ENCODE measurements at regions not wholly inside any gene's neighbourhood (a gene's known extent, or its start where the extent isn't known, plus 50 kb on each side); places are given as distances from the start of the nearest gene placed in this dataset.

DNA sequence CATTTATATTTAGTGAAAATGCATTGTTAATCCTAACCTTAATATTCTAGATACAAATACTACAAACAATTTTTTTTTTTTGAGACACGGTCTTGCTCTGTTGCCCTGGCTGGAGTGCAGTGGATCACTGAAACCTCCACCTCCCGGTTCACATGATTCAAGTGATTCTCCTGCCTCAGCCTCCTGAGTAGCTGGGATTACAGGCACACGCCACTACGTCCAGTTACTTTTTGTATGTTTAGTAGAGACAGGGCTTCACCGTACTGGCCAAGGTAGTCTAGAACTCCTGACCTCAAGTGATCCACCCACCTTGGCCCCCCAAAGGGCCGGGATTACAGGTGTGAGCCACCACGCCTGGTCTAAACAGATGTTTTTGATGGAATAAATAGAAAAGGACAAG lies 361.5 kb upstream of the NECTIN3 start:
- Mint-ChIP-seq H3K9me3 (no peaks in the 10 kb centered on the region), H3K27me3 (ENCODE audit: low read depth) (no peaks in the 10 kb centered on the region), H3K4me1 (ENCODE audit: low read depth) (no peaks in the 10 kb centered on the region), H3K4me3 (ENCODE audit: low read depth) (no peak overlapping the region), H3K27ac (no peak overlapping the region), H3K36me3 (ENCODE audit: low read depth) (no peaks in the 10 kb centered on the region)
- no peak for DNase-seq (ENCODE audit: low spot score)
- intact Hi-C loops (cut with micrococcal nuclease) = no loop called here

DNA sequence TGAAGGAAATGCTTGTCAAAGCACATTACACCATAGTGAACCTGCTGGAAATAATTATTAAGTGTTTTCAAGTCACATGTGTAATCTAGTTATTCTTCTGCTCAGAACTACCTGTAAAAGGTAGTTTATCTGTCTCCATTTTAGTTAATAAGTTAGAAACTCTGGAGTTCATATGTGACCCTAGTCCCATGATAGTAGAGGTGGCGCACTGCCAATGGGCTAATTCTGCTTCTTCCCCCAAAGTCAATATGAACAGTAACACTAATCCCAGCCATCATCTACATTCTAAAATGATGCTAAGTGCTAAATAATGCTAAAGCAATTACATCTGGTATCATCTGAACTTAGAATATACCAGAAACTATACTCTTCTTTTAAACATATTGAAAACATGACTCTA lies 361.0 kb upstream of the NECTIN3 start:
- H3K9me3 Mint-ChIP-seq = no peaks in the 10 kb centered on the region
- H3K27me3 Mint-ChIP-seq (ENCODE audit: low read depth) = no peaks in the 10 kb centered on the region
- H3K4me1 Mint-ChIP-seq (ENCODE audit: low read depth) = no peaks in the 10 kb centered on the region
- no peak overlapping the region for H3K4me3 Mint-ChIP-seq (ENCODE audit: low read depth)
- no peak overlapping the region for H3K27ac Mint-ChIP-seq
- DNase-seq (ENCODE audit: low spot score) = no peak
- intact Hi-C loops (cut with micrococcal nuclease) = no loop called here
- H3K36me3 Mint-ChIP-seq (ENCODE audit: low read depth) = no peaks in the 10 kb centered on the region

- no peak for DNase-seq (ENCODE audit: low spot score)
- Mint-ChIP-seq H3K36me3 (ENCODE audit: low read depth) (no peaks in the 10 kb centered on the region), H3K27me3 (ENCODE audit: low read depth) (no peaks in the 10 kb centered on the region), H3K4me1 (ENCODE audit: low read depth) (no peaks in the 10 kb centered on the region), H3K9me3 (no peaks in the 10 kb centered on the region), H3K27ac (no peak overlapping the region), H3K4me3 (ENCODE audit: low read depth) (no peak overlapping the region)
- intact Hi-C loops (cut with micrococcal nuclease) = no loop called here
Observed at GRCh38 chr3:110711130-110711832, 360.3 kb upstream of the NECTIN3 start.

DNA sequence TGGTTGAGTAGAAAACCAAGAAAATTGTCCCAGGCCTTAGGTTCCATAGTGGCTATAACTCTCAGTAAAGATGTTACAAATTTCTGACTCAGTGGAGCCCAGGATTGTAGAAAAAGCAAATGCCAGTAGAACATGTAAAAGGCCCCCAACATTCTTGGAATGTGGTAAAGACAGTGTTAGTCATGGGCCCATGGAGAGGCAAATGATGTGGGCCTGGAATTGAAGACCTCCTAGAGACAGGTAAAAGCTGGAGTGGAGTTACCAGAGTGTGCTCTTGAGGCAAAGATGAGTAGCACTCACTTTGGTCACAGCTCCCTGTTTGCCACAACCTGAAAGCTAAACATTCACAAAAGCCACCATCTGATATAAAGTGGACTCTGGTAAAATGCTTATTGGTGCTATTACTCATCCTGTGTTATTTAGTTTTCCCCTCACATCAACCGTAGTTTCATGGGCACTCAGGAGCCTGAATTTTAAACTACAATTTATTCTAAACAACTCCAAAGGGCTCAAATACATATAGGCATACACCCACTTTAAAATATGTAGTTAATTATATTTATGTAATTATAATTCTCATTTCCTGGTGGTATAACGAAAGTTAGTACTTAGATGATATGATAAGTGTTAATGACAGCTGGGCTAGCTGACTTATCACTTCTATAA lies 359.6 kb upstream of the NECTIN3 start:
- intact Hi-C loops (cut with micrococcal nuclease) = no loop called here
- Mint-ChIP-seq H3K27me3 (ENCODE audit: low read depth) (no peaks in the 10 kb centered on the region), H3K27ac (no peak overlapping the region), H3K4me1 (ENCODE audit: low read depth) (no peaks in the 10 kb centered on the region), H3K36me3 (ENCODE audit: low read depth) (no peaks in the 10 kb centered on the region), H3K4me3 (ENCODE audit: low read depth) (no peak overlapping the region), H3K9me3 (no peaks in the 10 kb centered on the region)
- no peak for DNase-seq (ENCODE audit: low spot score)

DNA sequence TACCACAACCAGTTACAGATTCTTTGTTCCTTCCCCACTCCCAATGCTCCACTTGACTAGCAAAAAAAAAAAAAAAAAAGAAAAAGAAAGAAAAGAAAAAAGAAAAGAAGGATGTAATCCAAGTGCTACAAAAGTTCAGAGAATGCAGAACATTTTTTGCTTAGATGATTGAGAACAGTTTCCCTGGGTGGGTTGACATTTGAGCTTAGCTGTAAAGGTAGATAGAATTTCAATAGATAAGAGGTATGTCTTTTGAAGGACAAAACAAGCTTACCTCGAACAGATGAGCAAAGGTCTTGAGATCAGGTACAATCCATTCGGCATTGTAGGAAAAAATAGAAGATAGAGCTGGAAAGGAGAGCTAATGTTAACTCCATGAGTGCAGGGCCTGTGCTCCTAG lies 344.6 kb upstream of the NECTIN3 start:
- Mint-ChIP-seq H3K27ac (no peak overlapping the region), H3K36me3 (ENCODE audit: low read depth) (no peaks in the 10 kb centered on the region), H3K4me3 (ENCODE audit: low read depth) (no peak overlapping the region), H3K9me3 (no peaks in the 10 kb centered on the region), H3K4me1 (ENCODE audit: low read depth) (no peaks in the 10 kb centered on the region), H3K27me3 (ENCODE audit: low read depth) (peaks cover 8% of the 10 kb centered on the region)
- intact Hi-C loops (cut with micrococcal nuclease) = no loop called here
- DNase-seq (ENCODE audit: low spot score) = no peak

GRCh38 chr3:110731148-110731547 lies 340.5 kb upstream of the NECTIN3 start:
- Mint-ChIP-seq H3K9me3 (no peaks in the 10 kb centered on the region), H3K27ac (no peak overlapping the region), H3K4me1 (ENCODE audit: low read depth) (no peaks in the 10 kb centered on the region), H3K4me3 (ENCODE audit: low read depth) (no peak overlapping the region), H3K36me3 (ENCODE audit: low read depth) (no peaks in the 10 kb centered on the region), H3K27me3 (ENCODE audit: low read depth) (peaks cover 8% of the 10 kb centered on the region)
- intact Hi-C loops (cut with micrococcal nuclease) = no loop called here
- DNase-seq (ENCODE audit: low spot score) = no peak

DNA sequence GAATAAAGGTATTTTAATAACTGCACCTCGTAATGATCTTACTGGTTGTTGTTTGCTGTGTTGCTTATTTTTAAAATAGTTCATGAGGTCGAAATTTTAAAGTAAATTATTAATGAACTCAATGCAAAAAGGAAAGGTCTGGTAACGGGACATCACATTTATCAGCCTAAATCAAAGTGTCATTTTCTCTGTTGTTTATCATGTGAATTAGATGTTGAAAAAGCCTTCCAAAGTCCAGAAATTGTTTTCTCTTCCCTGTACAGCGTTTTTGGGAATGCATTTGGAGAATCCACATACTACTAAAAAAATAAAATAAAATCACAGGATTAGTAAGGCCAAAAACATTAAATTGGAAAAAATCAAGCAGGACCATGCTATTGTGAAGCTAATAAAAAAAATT lies 339.2 kb upstream of the NECTIN3 start:
- Mint-ChIP-seq H3K9me3 (no peaks in the 10 kb centered on the region), H3K27me3 (ENCODE audit: low read depth) (peaks cover 8% of the 10 kb centered on the region), H3K36me3 (ENCODE audit: low read depth) (no peaks in the 10 kb centered on the region), H3K27ac (no peak overlapping the region), H3K4me3 (ENCODE audit: low read depth) (no peak overlapping the region), H3K4me1 (ENCODE audit: low read depth) (no peaks in the 10 kb centered on the region)
- no peak for DNase-seq (ENCODE audit: low spot score)
- intact Hi-C loops (cut with micrococcal nuclease) = no loop called here

DNA sequence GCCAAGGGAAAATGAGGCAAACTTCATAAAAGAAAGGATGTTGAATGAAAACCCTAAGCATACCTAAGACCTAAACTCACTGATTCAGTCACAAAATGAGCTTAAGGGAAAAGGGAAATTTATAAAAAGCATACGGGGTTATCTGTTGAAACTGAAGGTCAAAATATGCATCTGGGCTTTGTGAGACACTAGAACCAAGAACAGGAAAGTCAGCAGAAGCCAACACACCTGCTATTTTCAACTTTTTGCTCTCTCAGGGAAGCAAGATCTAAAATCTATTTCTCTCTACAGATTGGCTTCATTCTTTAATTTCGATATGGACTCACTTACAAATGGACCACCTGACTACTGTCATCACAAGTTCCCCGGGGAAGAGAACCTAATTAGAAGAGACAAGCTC lies 338.6 kb upstream of the NECTIN3 start:
- Mint-ChIP-seq H3K27ac (no peak overlapping the region), H3K4me1 (ENCODE audit: low read depth) (no peaks in the 10 kb centered on the region), H3K9me3 (no peaks in the 10 kb centered on the region), H3K27me3 (ENCODE audit: low read depth) (peaks cover 8% of the 10 kb centered on the region), H3K4me3 (ENCODE audit: low read depth) (no peak overlapping the region), H3K36me3 (ENCODE audit: low read depth) (no peaks in the 10 kb centered on the region)
- intact Hi-C loops (cut with micrococcal nuclease) = no loop called here
- no peak for DNase-seq (ENCODE audit: low spot score)

DNA sequence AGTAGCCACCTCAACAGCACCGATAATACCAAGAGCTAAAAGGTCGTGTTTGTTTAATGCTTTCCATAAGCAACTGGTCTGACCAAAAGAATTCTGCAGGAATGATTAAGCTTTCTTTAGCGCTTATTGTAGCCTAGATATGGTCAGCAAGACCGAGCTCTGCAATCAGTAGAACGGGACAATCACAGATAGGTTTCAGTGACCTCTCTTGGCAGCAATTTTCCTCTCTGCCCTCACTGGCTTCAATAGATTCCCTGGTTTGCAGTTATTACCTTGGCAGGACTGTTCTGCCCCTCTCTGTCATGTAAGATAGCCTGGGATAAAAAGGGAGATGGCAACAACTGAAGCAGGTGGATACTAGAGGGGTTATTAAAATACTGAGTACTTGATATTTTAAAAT lies 337.1 kb upstream of the NECTIN3 start:
- Mint-ChIP-seq H3K36me3 (ENCODE audit: low read depth) (no peaks in the 10 kb centered on the region), H3K9me3 (no peaks in the 10 kb centered on the region), H3K4me3 (ENCODE audit: low read depth) (no peak overlapping the region), H3K27ac (no peak overlapping the region), H3K27me3 (ENCODE audit: low read depth) (peaks cover 4% of the 10 kb centered on the region), H3K4me1 (ENCODE audit: low read depth) (no peaks in the 10 kb centered on the region)
- intact Hi-C loops (cut with micrococcal nuclease) = no loop called here
- DNase-seq (ENCODE audit: low spot score) = no peak

- H3K27ac Mint-ChIP-seq = no peak overlapping the region
- peaks cover 4% of the 10 kb centered on the region for H3K27me3 Mint-ChIP-seq (ENCODE audit: low read depth)
- no peaks in the 10 kb centered on the region for H3K9me3 Mint-ChIP-seq
- intact Hi-C loops (cut with micrococcal nuclease) = no loop called here
- no peaks in the 10 kb centered on the region for H3K36me3 Mint-ChIP-seq (ENCODE audit: low read depth)
- no peak for DNase-seq (ENCODE audit: low spot score)
- no peaks in the 10 kb centered on the region for H3K4me1 Mint-ChIP-seq (ENCODE audit: low read depth)
- H3K4me3 Mint-ChIP-seq (ENCODE audit: low read depth) = no peak overlapping the region
Observed at GRCh38 chr3:110736332-110736731, 335.3 kb upstream of the NECTIN3 start.

- Mint-ChIP-seq H3K4me3 (ENCODE audit: low read depth) (no peak overlapping the region), H3K4me1 (ENCODE audit: low read depth) (no peaks in the 10 kb centered on the region), H3K27ac (no peak overlapping the region), H3K36me3 (ENCODE audit: low read depth) (no peaks in the 10 kb centered on the region), H3K9me3 (no peaks in the 10 kb centered on the region), H3K27me3 (ENCODE audit: low read depth) (peaks cover 6% of the 10 kb centered on the region)
- intact Hi-C loops (cut with micrococcal nuclease) = no loop called here
- DNase-seq (ENCODE audit: low spot score) = no peak
Observed at GRCh38 chr3:110738531-110738930, 333.1 kb upstream of the NECTIN3 start.

DNA sequence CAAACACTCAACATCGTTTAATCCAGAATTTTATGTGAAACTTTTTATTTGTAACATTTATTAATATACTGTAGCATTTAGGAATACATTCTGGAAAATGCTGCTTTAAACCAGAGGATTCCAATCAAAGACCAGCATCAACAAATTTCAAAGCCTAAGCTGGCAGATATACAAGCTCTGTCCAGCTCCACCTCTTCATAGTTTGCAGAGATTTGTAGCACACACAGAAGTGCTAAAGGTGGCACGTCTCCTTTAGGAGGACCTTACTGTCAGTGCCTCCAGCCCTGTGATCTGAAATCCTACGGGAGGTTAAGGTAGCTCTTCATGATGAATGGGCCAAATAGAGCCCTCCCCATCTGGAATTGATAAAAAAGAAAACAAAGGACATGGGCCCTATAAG lies 329.7 kb upstream of the NECTIN3 start:
- H3K27me3 Mint-ChIP-seq (ENCODE audit: low read depth) = peaks cover 7% of the 10 kb centered on the region
- intact Hi-C loops (cut with micrococcal nuclease) = no loop called here
- DNase-seq (ENCODE audit: low spot score) = no peak
- no peaks in the 10 kb centered on the region for H3K9me3 Mint-ChIP-seq
- no peaks in the 10 kb centered on the region for H3K4me1 Mint-ChIP-seq (ENCODE audit: low read depth)
- H3K27ac Mint-ChIP-seq = no peak overlapping the region
- H3K4me3 Mint-ChIP-seq (ENCODE audit: low read depth) = no peak overlapping the region
- no peaks in the 10 kb centered on the region for H3K36me3 Mint-ChIP-seq (ENCODE audit: low read depth)

DNA sequence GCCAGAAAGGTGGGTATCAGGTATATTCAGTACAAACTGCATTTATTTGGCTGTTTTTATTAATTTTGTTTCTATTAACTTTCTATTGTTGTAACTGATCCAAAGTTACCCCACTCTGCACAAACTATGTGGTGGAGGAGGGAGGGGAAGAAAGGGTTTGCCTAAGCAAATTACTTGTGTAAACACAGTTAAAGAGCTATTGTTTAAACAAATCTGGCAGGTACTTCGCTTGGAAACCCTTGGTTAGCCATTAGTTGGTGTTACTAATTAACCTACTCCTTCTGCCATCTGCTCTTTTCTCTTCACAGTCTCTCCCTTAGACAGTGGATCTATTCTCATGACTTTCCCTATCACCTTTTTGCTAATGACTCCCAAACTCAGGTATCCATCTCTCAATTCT lies 328.4 kb upstream of the NECTIN3 start:
- intact Hi-C loops (cut with micrococcal nuclease) = no loop called here
- Mint-ChIP-seq H3K27me3 (ENCODE audit: low read depth) (peaks cover 7% of the 10 kb centered on the region), H3K9me3 (no peaks in the 10 kb centered on the region), H3K4me1 (ENCODE audit: low read depth) (no peaks in the 10 kb centered on the region), H3K4me3 (ENCODE audit: low read depth) (no peak overlapping the region), H3K36me3 (ENCODE audit: low read depth) (no peaks in the 10 kb centered on the region), H3K27ac (no peak overlapping the region)
- no peak for DNase-seq (ENCODE audit: low spot score)
